Karpas-422 (cell line): ENCODE measurements at regions not wholly inside any gene's neighbourhood (a gene's known extent, or its start where the extent isn't known, plus 50 kb on each side); places are given as distances from the start of the nearest gene placed in this dataset.

ENCODE experiments used
- DNase-seq: peaks from one replicate; pipeline ENCODE4 v3.0.0-alpha.2; 2015
- H2AFZ ChIP-seq: fragments of 200-600 bp; sonication (generic); 2 replicates; pipeline ENCODE4 v1.6.1; 2014; ENCODE audit warnings: antibody characterized with exemption, low read length, mixed read lengths
- H3K27ac ChIP-seq: fragments of 200-600 bp; sonication (generic); 2 replicates; pipeline ENCODE4 v1.5.1; 2014; ENCODE audit warnings: mild to moderate bottlenecking, low read length, moderate library complexity
- H3K27me3 ChIP-seq: fragments of 200-600 bp; sonication (generic); 2 replicates; pipeline ENCODE4 v1.6.1; 2014; ENCODE audit warnings: low read length, mixed read lengths
- H3K36me3 ChIP-seq: fragments of 200-600 bp; sonication (generic); 2 replicates; pipeline ENCODE4 v1.6.1; 2014; ENCODE audit warnings: low read length, mixed read lengths; ENCODE audit not compliant: insufficient read depth
- H3K4me1 ChIP-seq: fragments of 200-600 bp; sonication (generic); 2 replicates; pipeline ENCODE4 v1.6.1; 2014; ENCODE audit warnings: mild to moderate bottlenecking, low read length, mixed read lengths
- H3K4me2 ChIP-seq: fragments of 200-600 bp; sonication (generic); 2 replicates; pipeline ENCODE4 v1.6.1; 2014; ENCODE audit warnings: low read length, low read depth, mild to moderate bottlenecking; ENCODE audit not compliant: poor library complexity, severe bottlenecking
- H3K4me3 ChIP-seq: fragments of 200-600 bp; sonication (generic); 2 replicates; pipeline ENCODE4 v1.5.1; 2014; ENCODE audit warnings: mild to moderate bottlenecking, antibody characterized with exemption, low read length, mixed read lengths
- H3K79me2 ChIP-seq: fragments of 200-600 bp; sonication (generic); 2 replicates; pipeline ENCODE4 v1.6.1; 2014; ENCODE audit warnings: mild to moderate bottlenecking, low read length, mixed read lengths
- H3K9ac ChIP-seq: fragments of 200-600 bp; sonication (generic); 2 replicates; pipeline ENCODE4 v1.6.0; 2014; ENCODE audit warnings: low read length
- H3K9me2 ChIP-seq: fragments of 200-600 bp; sonication (generic), shearing (Covaris generic); replicated peaks from 2 replicates; pipeline ENCODE4 v1.6.0; 2014; ENCODE audit warnings: mild to moderate bottlenecking, low read length, moderate library complexity; ENCODE audit not compliant: insufficient read depth
- H3K9me3 ChIP-seq: fragments of 300-700, 200-600 bp; sonication (generic); 2 replicates; pipeline ENCODE4 v1.6.1; 2014; ENCODE audit warnings: low read length, mixed read lengths
- H4K20me1 ChIP-seq: fragments of 200-600 bp; sonication (generic); 2 replicates; pipeline ENCODE4 v1.6.1; 2014; ENCODE audit warnings: mild to moderate bottlenecking, antibody characterized with exemption, low read length, low read depth; ENCODE audit not compliant: insufficient read depth

GRCh38 chrX:150146271-150146896, 208.1 kb upstream of the EOLA2 start:
- Histone ChIP-seq H3K36me3 (no peaks in the 10 kb centered on the region), H3K27ac (no peak overlapping the region), H4K20me1 (no peaks in the 10 kb centered on the region), H3K9me2 (no peaks in the 10 kb centered on the region), H3K4me1 (no peaks in the 10 kb centered on the region), H3K4me2 (no peak overlapping the region), H3K9ac (no peak overlapping the region), H3K79me2 (no peaks in the 10 kb centered on the region), H3K27me3 (no peaks in the 10 kb centered on the region), H3K9me3 (no peaks in the 10 kb centered on the region), H3K4me3 (no peak overlapping the region), H2AFZ (no peak overlapping the region)
- no peak for DNase-seq

GRCh38 chrX:150148749-150149672, 210.7 kb upstream of the EOLA2 start:
- no peaks in the 10 kb centered on the region for H3K79me2 ChIP-seq
- H3K4me2 ChIP-seq = no peak overlapping the region
- no peak overlapping the region for H2AFZ ChIP-seq
- H3K9me3 ChIP-seq = no peaks in the 10 kb centered on the region
- H3K9me2 ChIP-seq = no peaks in the 10 kb centered on the region
- H3K9ac ChIP-seq = no peak overlapping the region
- DNase-seq = no peak
- H3K4me1 ChIP-seq = no peaks in the 10 kb centered on the region
- no peaks in the 10 kb centered on the region for H4K20me1 ChIP-seq
- H3K4me3 ChIP-seq = no peak overlapping the region
- H3K27me3 ChIP-seq = no peaks in the 10 kb centered on the region
- H3K27ac ChIP-seq = no peak overlapping the region
- H3K36me3 ChIP-seq = no peaks in the 10 kb centered on the region

GRCh38 chrX:150150076-150150779, 211.9 kb upstream of the EOLA2 start:
- H4K20me1 ChIP-seq = no peaks in the 10 kb centered on the region
- H3K36me3 ChIP-seq = no peaks in the 10 kb centered on the region
- no peaks in the 10 kb centered on the region for H3K4me1 ChIP-seq
- DNase-seq = no peak
- H3K27ac ChIP-seq = no peak overlapping the region
- no peaks in the 10 kb centered on the region for H3K79me2 ChIP-seq
- no peak overlapping the region for H3K9ac ChIP-seq
- no peaks in the 10 kb centered on the region for H3K27me3 ChIP-seq
- H2AFZ ChIP-seq = no peak overlapping the region
- H3K9me3 ChIP-seq = no peaks in the 10 kb centered on the region
- no peak overlapping the region for H3K4me2 ChIP-seq
- no peaks in the 10 kb centered on the region for H3K9me2 ChIP-seq
- no peak overlapping the region for H3K4me3 ChIP-seq

- no peak overlapping the region for H3K9ac ChIP-seq
- no peaks in the 10 kb centered on the region for H3K79me2 ChIP-seq
- H2AFZ ChIP-seq = no peak overlapping the region
- no peaks in the 10 kb centered on the region for H3K9me3 ChIP-seq
- no peaks in the 10 kb centered on the region for H3K36me3 ChIP-seq
- H3K4me3 ChIP-seq = no peak overlapping the region
- no peak overlapping the region for H3K4me2 ChIP-seq
- no peaks in the 10 kb centered on the region for H3K27me3 ChIP-seq
- no peaks in the 10 kb centered on the region for H3K9me2 ChIP-seq
- DNase-seq = no peak
- no peaks in the 10 kb centered on the region for H4K20me1 ChIP-seq
- no peaks in the 10 kb centered on the region for H3K4me1 ChIP-seq
- no peak overlapping the region for H3K27ac ChIP-seq
These were observed 212.4 kb upstream of the MAMLD1 start for GRCh38 chrX:150150780-150151125.

GRCh38 chrX:150152036-150152435, 211.1 kb upstream of the MAMLD1 start:
- H3K4me3 ChIP-seq = no peak overlapping the region
- H2AFZ ChIP-seq = no peak overlapping the region
- no peak overlapping the region for H3K4me2 ChIP-seq
- no peaks in the 10 kb centered on the region for H3K9me2 ChIP-seq
- H3K36me3 ChIP-seq = no peaks in the 10 kb centered on the region
- no peaks in the 10 kb centered on the region for H4K20me1 ChIP-seq
- no peak for DNase-seq
- H3K9me3 ChIP-seq = no peaks in the 10 kb centered on the region
- H3K27me3 ChIP-seq = no peaks in the 10 kb centered on the region
- no peaks in the 10 kb centered on the region for H3K79me2 ChIP-seq
- no peak overlapping the region for H3K9ac ChIP-seq
- no peaks in the 10 kb centered on the region for H3K4me1 ChIP-seq
- no peak overlapping the region for H3K27ac ChIP-seq

- H3K9me2 ChIP-seq = no peaks in the 10 kb centered on the region
- H2AFZ ChIP-seq = no peak overlapping the region
- DNase-seq = no peak
- no peak overlapping the region for H3K27ac ChIP-seq
- H4K20me1 ChIP-seq = no peaks in the 10 kb centered on the region
- no peaks in the 10 kb centered on the region for H3K36me3 ChIP-seq
- H3K4me1 ChIP-seq = no peaks in the 10 kb centered on the region
- no peak overlapping the region for H3K4me3 ChIP-seq
- no peak overlapping the region for H3K4me2 ChIP-seq
- no peaks in the 10 kb centered on the region for H3K9me3 ChIP-seq
- H3K9ac ChIP-seq = no peak overlapping the region
- no peaks in the 10 kb centered on the region for H3K79me2 ChIP-seq
- H3K27me3 ChIP-seq = no peaks in the 10 kb centered on the region
These were observed 210.6 kb upstream of the MAMLD1 start for GRCh38 chrX:150152546-150152945.

- H3K27ac ChIP-seq = no peak overlapping the region
- no peaks in the 10 kb centered on the region for H4K20me1 ChIP-seq
- H2AFZ ChIP-seq = no peak overlapping the region
- no peaks in the 10 kb centered on the region for H3K9me3 ChIP-seq
- no peaks in the 10 kb centered on the region for H3K36me3 ChIP-seq
- H3K79me2 ChIP-seq = no peaks in the 10 kb centered on the region
- H3K4me1 ChIP-seq = no peaks in the 10 kb centered on the region
- no peak overlapping the region for H3K4me3 ChIP-seq
- H3K9ac ChIP-seq = no peak overlapping the region
- no peaks in the 10 kb centered on the region for H3K27me3 ChIP-seq
- DNase-seq = no peak
- no peak overlapping the region for H3K4me2 ChIP-seq
- H3K9me2 ChIP-seq = no peaks in the 10 kb centered on the region
These were observed 207.6 kb upstream of the MAMLD1 start for GRCh38 chrX:150155436-150156035.

GRCh38 chrX:150156615-150157014, 206.5 kb upstream of the MAMLD1 start:
- Histone ChIP-seq H3K9ac (no peak overlapping the region), H3K79me2 (no peaks in the 10 kb centered on the region), H3K36me3 (no peaks in the 10 kb centered on the region), H4K20me1 (no peaks in the 10 kb centered on the region), H3K27me3 (no peaks in the 10 kb centered on the region), H3K27ac (no peak overlapping the region), H3K9me2 (no peaks in the 10 kb centered on the region), H3K4me1 (no peaks in the 10 kb centered on the region), H3K4me2 (no peak overlapping the region), H3K9me3 (no peaks in the 10 kb centered on the region), H3K4me3 (no peak overlapping the region), H2AFZ (no peak overlapping the region)
- DNase-seq = no peak
